GM12891 (cell line): ENCODE measurements at regions not wholly inside any gene's neighbourhood (a gene's known extent, or its start where the extent isn't known, plus 50 kb on each side); places are given as distances from the start of the nearest gene placed in this dataset.
A peak's percentile ranks its signal among the peaks of the same experiment; 100 is the strongest.

Experiments used
- POLR2A ChIP-seq: IDR thresholded peaks from 2 replicates; pipeline ENCODE4 v1.6.1; 2011; ENCODE audit warnings: low read depth, low read length, control low read depth
- POLR2AphosphoS5 ChIP-seq: IDR thresholded peaks from 2 replicates; pipeline ENCODE4 v1.6.1; 2011; ENCODE audit warnings: low read depth, low read length, control low read depth
- POU2F2 ChIP-seq: IDR thresholded peaks from 2 replicates; pipeline ENCODE4 v1.6.1; 2011; ENCODE audit warnings: low read depth, mild to moderate bottlenecking, control low read depth, low read length, moderate library complexity
- SPI1 ChIP-seq: IDR thresholded peaks from 2 replicates; pipeline ENCODE4 v1.6.1; 2011; ENCODE audit warnings: low read depth, low read length, control low read depth
- TAF1 ChIP-seq: IDR thresholded peaks from 2 replicates; pipeline ENCODE4 v1.6.1; 2011; ENCODE audit warnings: low read depth, low read length, control low read depth

DNA sequence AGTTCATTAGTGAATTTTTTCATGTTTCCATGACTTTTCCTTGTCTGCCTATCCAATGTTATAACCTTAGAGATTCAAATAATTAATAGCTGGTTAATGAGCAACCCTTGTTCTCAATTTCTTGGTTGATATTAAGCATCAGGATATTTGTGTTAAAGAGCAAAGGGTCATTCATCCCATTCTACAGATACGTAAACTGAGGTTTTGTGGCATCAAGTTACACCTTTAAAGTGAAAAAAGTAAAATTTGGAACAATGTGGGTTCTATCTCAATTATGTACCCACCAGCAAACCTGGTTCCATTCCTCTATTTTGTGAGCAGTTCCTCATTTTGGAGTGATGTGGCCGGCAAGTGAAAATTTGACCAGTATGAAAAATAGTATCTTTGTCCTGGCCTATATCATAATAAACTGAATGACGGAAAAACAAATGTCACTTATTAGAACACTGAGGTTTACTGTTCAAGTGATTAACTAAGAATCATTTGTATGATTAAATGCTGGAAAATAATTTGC is 220.5 kb upstream of the ATP5MC3 start:
- TF ChIP-seq POLR2AphosphoS5 (no peak), TAF1 (no peak), POLR2A (no peak), SPI1 (0 out of 2 replicates have a peak, but pooled peaks have one; percentile 9), POU2F2 (no peak)
